ENCODE measurements at regions not wholly inside any gene's neighbourhood (a gene's known extent, or its start where the extent isn't known, plus 50 kb on each side); places are given as distances from the start of the nearest gene placed in this dataset.
"Not testable (repeated sequence)": the region's sequence is repeated elsewhere in the genome, so short reads cannot be mapped to it uniquely, and the experiment has no call there.

- no peak overlapping the region for H3K27ac ChIP-seq
- no peaks in the 10 kb centered on the region for H3K36me3 ChIP-seq (ENCODE audit: insufficient read depth in 1 of 2, low read depth in 1 of 2)
- H3K4me1 ChIP-seq = no peaks in the 10 kb centered on the region
- no peaks in the 10 kb centered on the region for H3K9me3 ChIP-seq
- intact Hi-C loops (cut with DNase I) = no loop called here
- no peak overlapping the region for H3K4me3 ChIP-seq
- no peak for TF ChIP-seq CTCF (IDR thresholded peaks at IDR 0.05)
- ATAC-seq = no peak
- WGBS, 3 donors = 92 to 95% (median 93%) methylated on average over 2 of the region's 2 CpGs
- H3K27me3 ChIP-seq (ENCODE audit: insufficient read depth in 3 of 3, low read length in 2 of 3) = peaks cover 0 to 13% (median 2%) of the 10 kb centered on the region in 3 donors
- DNase-seq = no peak
These were observed 62.7 kb upstream of the ITGA11 start for GRCh38 chr15:68494573-68495110.

- Histone ChIP-seq H3K4me3 (no peak overlapping the region), H3K27ac (no peak overlapping the region), H3K4me1 (no peaks in the 10 kb centered on the region), H3K27me3 (ENCODE audit: insufficient read depth in 3 of 3, low read length in 2 of 3) (peaks cover 0 to 9% (median 2%) of the 10 kb centered on the region in 3 donors), H3K9me3 (no peaks in the 10 kb centered on the region), H3K36me3 (ENCODE audit: insufficient read depth in 1 of 2, low read depth in 1 of 2) (no peaks in the 10 kb centered on the region)
- intact Hi-C loops (cut with DNase I) = no loop called here
- no peak for DNase-seq
- no peak for TF ChIP-seq CTCF (IDR thresholded peaks at IDR 0.05)
- no peak for ATAC-seq
- WGBS, 3 donors = 75 to 84% (median 83%) methylated on average over 1 of the region's 1 CpG
These were observed 63.4 kb upstream of the ITGA11 start for GRCh38 chr15:68495221-68495950.

- intact Hi-C loops (cut with DNase I) = no loop called here
- Histone ChIP-seq H3K9me3 (no peaks in the 10 kb centered on the region), H3K36me3 (ENCODE audit: insufficient read depth in 1 of 2, low read depth in 1 of 2) (no peaks in the 10 kb centered on the region), H3K4me3 (no peak overlapping the region), H3K4me1 (no peaks in the 10 kb centered on the region), H3K27me3 (ENCODE audit: insufficient read depth in 3 of 3, low read length in 2 of 3) (peaks cover 0 to 9% (median 2%) of the 10 kb centered on the region in 3 donors), H3K27ac (no peak overlapping the region)
- WGBS, 3 donors = 79 to 83% (median 80%) methylated on average over 3 of the region's 3 CpGs
- no peak for DNase-seq
- no peak for TF ChIP-seq CTCF (IDR thresholded peaks at IDR 0.05)
- no peak for ATAC-seq
These were observed 64.2 kb upstream of the ITGA11 start for GRCh38 chr15:68495981-68496705.

- H3K4me3 ChIP-seq; H3K4me1 ChIP-seq; ATAC-seq; H3K9me3 ChIP-seq; H3K27ac ChIP-seq; intact Hi-C loops (cut with DNase I); H3K36me3 ChIP-seq (ENCODE audit: insufficient read depth in 1 of 2, low read depth in 1 of 2); H3K27me3 ChIP-seq (ENCODE audit: insufficient read depth in 3 of 3, low read length in 2 of 3); DNase-seq: not testable (repeated sequence)
- 44 to 63% (median 60%) methylated on average over 3 of the region's 3 CpGs for WGBS, 3 donors
These were observed 64.8 kb upstream of the ITGA11 start for GRCh38 chr15:68496751-68497150.

- DNase-seq = no peak
- WGBS, 3 donors = 69 to 77% (median 73%) methylated on average over 5 of the region's 5 CpGs
- intact Hi-C loops (cut with DNase I) = no loop called here
- Histone ChIP-seq H3K27me3 (ENCODE audit: insufficient read depth in 3 of 3, low read length in 2 of 3) (peaks cover 0 to 9% (median 2%) of the 10 kb centered on the region in 3 donors), H3K27ac (no peak overlapping the region), H3K36me3 (ENCODE audit: insufficient read depth in 1 of 2, low read depth in 1 of 2) (no peaks in the 10 kb centered on the region), H3K4me1 (no peaks in the 10 kb centered on the region), H3K4me3 (no peak overlapping the region), H3K9me3 (no peaks in the 10 kb centered on the region)
- no peak for TF ChIP-seq CTCF (IDR thresholded peaks at IDR 0.05)
- ATAC-seq = no peak
These were observed 65.4 kb upstream of the ITGA11 start for GRCh38 chr15:68497206-68497910.

All from psoas muscle (tissue), 7 donors.